DOHH2 (cell line): ENCODE measurements at regions not wholly inside any gene's neighbourhood (a gene's known extent, or its start where the extent isn't known, plus 50 kb on each side); places are given as distances from the start of the nearest gene placed in this dataset.

Source experiments
- EZH2phosphoT487 ChIP-seq: fragments of 200-600 bp; sonication (generic); IDR thresholded peaks from 2 replicates; pipeline ENCODE4 v1.6.1; 2017; ENCODE audit warnings: borderline replicate concordance, mild to moderate bottlenecking, antibody characterized with exemption, low read length, moderate library complexity, mixed read lengths
- TF ChIP-seq, protein P1 (sequence below): fragments of 200-600 bp; sonication (generic); IDR thresholded peaks from one replicate; pipeline ENCODE4 v1.5.1; 2014; ENCODE audit warnings: antibody characterized with exemption, mild to moderate bottlenecking, low read depth, low read length; ENCODE audit not compliant: poor library complexity, severe bottlenecking

DNA sequence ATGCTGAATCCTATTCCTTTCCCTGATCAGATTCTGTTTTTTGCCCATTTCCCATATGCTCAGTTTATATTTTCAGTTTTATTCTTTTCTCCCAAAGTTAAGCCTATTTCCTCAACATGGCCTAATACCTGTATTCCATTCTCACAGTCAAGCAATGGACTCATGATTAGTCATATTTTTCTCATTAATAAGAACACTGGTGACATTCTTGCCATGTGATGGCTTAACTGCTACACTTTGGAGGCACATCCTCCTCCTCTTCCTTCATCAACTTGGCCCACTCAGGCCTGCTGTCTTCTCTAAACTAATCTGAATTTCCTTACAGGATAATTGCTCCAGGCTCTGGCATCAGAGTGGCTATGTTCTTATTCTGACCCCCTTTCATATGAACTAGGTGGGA is 679.2 kb downstream of the NYAP2 start:
- TF ChIP-seq, protein P1, sequence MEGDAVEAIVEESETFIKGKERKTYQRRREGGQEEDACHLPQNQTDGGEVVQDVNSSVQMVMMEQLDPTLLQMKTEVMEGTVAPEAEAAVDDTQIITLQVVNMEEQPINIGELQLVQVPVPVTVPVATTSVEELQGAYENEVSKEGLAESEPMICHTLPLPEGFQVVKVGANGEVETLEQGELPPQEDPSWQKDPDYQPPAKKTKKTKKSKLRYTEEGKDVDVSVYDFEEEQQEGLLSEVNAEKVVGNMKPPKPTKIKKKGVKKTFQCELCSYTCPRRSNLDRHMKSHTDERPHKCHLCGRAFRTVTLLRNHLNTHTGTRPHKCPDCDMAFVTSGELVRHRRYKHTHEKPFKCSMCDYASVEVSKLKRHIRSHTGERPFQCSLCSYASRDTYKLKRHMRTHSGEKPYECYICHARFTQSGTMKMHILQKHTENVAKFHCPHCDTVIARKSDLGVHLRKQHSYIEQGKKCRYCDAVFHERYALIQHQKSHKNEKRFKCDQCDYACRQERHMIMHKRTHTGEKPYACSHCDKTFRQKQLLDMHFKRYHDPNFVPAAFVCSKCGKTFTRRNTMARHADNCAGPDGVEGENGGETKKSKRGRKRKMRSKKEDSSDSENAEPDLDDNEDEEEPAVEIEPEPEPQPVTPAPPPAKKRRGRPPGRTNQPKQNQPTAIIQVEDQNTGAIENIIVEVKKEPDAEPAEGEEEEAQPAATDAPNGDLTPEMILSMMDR, result no peak
- TF ChIP-seq EZH2phosphoT487, result no peak
